ENCODE measurements at regions not wholly inside any gene's neighbourhood (a gene's known extent, or its start where the extent isn't known, plus 50 kb on each side); places are given as distances from the start of the nearest gene placed in this dataset.

DNA sequence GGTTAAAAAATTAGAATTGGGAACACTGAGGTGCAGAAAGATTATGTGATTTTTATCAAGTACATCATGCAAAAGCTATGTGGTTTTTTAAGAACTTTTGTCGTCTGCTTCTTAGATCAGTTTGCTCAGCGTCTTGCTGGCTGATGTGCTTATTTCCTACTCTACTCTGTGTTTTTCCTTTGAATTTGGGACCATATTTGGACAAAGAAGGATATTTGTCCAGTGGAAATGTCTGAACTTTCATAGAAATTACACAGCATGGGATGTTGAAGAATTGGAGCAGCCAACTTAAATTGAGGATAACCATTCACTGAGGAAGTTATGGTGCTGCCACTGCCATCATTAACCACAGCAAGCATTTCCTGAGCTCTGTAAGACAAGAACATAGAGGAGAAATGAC is 252.8 kb upstream of the HS3ST5 start:
- TF ChIP-seq, protein P1, sequence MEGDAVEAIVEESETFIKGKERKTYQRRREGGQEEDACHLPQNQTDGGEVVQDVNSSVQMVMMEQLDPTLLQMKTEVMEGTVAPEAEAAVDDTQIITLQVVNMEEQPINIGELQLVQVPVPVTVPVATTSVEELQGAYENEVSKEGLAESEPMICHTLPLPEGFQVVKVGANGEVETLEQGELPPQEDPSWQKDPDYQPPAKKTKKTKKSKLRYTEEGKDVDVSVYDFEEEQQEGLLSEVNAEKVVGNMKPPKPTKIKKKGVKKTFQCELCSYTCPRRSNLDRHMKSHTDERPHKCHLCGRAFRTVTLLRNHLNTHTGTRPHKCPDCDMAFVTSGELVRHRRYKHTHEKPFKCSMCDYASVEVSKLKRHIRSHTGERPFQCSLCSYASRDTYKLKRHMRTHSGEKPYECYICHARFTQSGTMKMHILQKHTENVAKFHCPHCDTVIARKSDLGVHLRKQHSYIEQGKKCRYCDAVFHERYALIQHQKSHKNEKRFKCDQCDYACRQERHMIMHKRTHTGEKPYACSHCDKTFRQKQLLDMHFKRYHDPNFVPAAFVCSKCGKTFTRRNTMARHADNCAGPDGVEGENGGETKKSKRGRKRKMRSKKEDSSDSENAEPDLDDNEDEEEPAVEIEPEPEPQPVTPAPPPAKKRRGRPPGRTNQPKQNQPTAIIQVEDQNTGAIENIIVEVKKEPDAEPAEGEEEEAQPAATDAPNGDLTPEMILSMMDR (IDR thresholded peaks at IDR 0.05; ENCODE audit: low read depth, low read length), result no peak
- Histone ChIP-seq H3K9me3 (no peaks in the 10 kb centered on the region), H3K4me3 (ENCODE audit: low read depth, low read length) (no peak overlapping the region), H3K36me3 (no peaks in the 10 kb centered on the region), H3K27me3 (no peaks in the 10 kb centered on the region), H3K4me1 (peaks cover 3% of the 10 kb centered on the region)
- no peak for DNase-seq

DNA sequence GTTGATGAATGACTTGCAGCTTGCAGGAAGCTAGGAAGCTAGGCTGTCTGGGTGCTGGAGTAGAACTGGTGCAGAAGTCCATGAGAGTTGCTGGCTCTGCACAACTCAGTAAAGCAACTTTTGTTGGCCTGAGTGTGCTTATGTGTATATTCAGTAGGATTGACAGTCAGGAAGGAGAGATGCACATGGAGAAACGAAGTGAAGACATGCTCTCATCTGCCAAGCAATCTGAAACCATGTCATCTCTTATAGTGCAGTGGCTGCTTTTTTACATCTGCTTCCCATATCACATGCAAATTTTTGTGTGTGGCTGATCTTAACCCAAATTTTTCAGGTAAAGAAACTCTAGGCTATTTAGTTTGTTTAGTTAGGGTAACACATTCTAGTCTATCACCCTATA is 252.4 kb upstream of the HS3ST5 start:
- H3K4me1 ChIP-seq, result no peaks in the 10 kb centered on the region
- no peaks in the 10 kb centered on the region for H3K36me3 ChIP-seq
- H3K4me3 ChIP-seq (ENCODE audit: low read depth, low read length), result no peak overlapping the region
- TF ChIP-seq, protein P1 (IDR thresholded peaks at IDR 0.05; ENCODE audit: low read depth, low read length), result no peak
- no peaks in the 10 kb centered on the region for H3K9me3 ChIP-seq
- DNase-seq, result no peak
- no peaks in the 10 kb centered on the region for H3K27me3 ChIP-seq

DNA sequence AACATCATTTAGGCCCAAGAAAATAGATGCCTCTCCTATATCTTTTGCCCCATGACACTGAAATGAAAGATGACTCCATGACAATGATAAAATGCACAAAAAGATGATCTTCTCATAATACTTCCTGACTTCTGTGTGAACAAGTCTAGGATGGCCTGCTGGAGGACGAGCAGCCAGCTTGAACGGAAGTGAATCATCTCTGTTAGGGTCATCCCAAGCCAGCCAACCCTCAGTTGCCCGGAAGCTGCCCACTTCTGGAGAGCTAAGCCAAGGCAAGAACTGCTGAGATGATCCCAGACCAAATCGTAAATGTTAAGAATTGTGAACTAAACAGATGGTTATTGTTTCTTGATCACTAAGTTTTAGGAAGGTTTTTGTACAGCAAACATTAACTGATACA is 249.7 kb upstream of the HS3ST5 start:
- TF ChIP-seq, protein P1 (IDR thresholded peaks at IDR 0.05; ENCODE audit: low read depth, low read length), result no peak
- no peak for DNase-seq
- no peaks in the 10 kb centered on the region for H3K36me3 ChIP-seq
- no peaks in the 10 kb centered on the region for H3K27me3 ChIP-seq
- no peak overlapping the region for H3K4me3 ChIP-seq (ENCODE audit: low read depth, low read length)
- no peaks in the 10 kb centered on the region for H3K9me3 ChIP-seq
- no peaks in the 10 kb centered on the region for H3K4me1 ChIP-seq

DNA sequence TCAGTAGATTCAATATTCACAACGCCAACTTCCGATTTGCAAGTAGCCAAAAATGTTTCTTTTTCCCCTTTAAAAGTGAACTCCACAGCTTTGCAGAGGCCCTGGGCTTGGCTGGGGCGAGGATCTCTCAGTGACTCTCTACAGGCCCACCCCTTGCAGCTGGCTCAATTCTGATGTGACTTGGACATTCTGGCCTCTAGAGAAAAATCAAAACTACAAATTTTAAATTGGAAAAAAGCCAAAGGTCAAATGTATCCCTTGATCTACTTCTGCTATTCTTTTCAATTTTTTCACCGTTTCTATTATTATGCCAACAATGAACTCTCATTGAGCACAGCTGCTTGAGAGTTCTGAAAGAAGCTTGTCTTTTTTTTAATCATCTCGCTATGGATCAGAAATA is 245.9 kb upstream of the HS3ST5 start:
- TF ChIP-seq, protein P1 (IDR thresholded peaks at IDR 0.05; ENCODE audit: low read depth, low read length), result no peak
- Histone ChIP-seq H3K4me1 (no peaks in the 10 kb centered on the region), H3K4me3 (ENCODE audit: low read depth, low read length) (no peak overlapping the region), H3K27me3 (no peaks in the 10 kb centered on the region), H3K9me3 (no peaks in the 10 kb centered on the region), H3K36me3 (no peaks in the 10 kb centered on the region)
- no peak for DNase-seq

DNA sequence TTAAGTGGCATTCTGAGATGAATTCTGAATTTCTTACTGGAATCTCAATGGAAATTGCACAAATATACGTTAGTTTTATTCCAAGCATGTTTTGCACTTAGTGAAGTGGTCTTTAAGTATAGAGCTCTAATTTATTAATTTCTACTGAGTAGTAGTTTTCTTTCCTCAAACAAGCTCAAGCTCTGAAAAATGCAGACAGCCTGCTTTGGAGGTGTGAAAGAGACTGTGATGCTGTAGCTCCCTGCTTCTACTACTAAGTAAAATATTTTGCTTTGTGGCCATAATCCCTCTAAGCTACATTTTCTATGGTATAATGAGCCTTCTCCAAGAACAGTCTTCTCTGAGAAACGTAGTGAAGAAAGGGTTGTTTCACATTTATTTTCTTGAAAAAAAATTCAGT is 243.5 kb upstream of the HS3ST5 start:
- no peaks in the 10 kb centered on the region for H3K9me3 ChIP-seq
- H3K4me1 ChIP-seq, result no peaks in the 10 kb centered on the region
- no peaks in the 10 kb centered on the region for H3K36me3 ChIP-seq
- no peaks in the 10 kb centered on the region for H3K27me3 ChIP-seq
- TF ChIP-seq, protein P1 (IDR thresholded peaks at IDR 0.05; ENCODE audit: low read depth, low read length), result no peak
- no peak for DNase-seq
- H3K4me3 ChIP-seq (ENCODE audit: low read depth, low read length), result no peak overlapping the region

DNA sequence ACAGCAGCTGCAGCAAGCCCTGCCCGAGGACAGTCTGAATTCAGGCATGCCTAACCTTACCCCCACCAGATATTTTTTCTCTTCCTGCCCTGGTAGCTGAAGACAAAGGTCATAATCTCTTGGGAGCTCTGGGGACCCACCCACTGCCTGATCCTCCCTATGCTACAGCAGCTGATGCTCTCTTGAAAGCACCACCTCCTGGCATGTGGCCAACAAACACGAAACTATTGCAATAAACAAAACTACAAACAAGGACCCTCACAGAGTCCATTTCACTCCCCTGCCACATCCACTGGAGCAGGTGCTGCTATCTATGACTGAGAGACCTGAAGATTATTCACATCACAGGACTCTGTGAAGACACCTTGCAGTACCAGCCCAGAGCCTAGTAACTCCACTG is 238.5 kb upstream of the HS3ST5 start:
- Histone ChIP-seq H3K9me3 (no peaks in the 10 kb centered on the region), H3K27me3 (no peaks in the 10 kb centered on the region), H3K4me1 (no peaks in the 10 kb centered on the region; the same call in 1 of the 2 replicates), H3K36me3 (no peaks in the 10 kb centered on the region), H3K4me3 (ENCODE audit: low read depth, low read length) (no peak overlapping the region)
- TF ChIP-seq, protein P1 (IDR thresholded peaks at IDR 0.05; ENCODE audit: low read depth, low read length), result no peak
- DNase-seq, result peak; percentile 24
